Osteocyte (in vitro differentiated cells): ENCODE measurements at regions not wholly inside any gene's neighbourhood (a gene's known extent, or its start where the extent isn't known, plus 50 kb on each side); places are given as distances from the start of the nearest gene placed in this dataset.

Experiments used
- DNase-seq: peaks from one replicate; pipeline ENCODE4 v3.0.0; 2021; ENCODE audit warnings: mixed read lengths; ENCODE audit not compliant: unreplicated experiment; ENCODE audit errors: extremely low spot score
- H3K27ac Mint-ChIP-seq: one replicate; pipeline ENCODE4 v1.8.0; 2021; ENCODE audit warnings: mild to moderate bottlenecking, mixed read lengths; ENCODE audit not compliant: unreplicated experiment
- H3K27me3 Mint-ChIP-seq: one replicate; pipeline ENCODE4 v1.8.0; 2021; ENCODE audit warnings: mixed read lengths; ENCODE audit not compliant: unreplicated experiment
- H3K36me3 Mint-ChIP-seq: one replicate; pipeline ENCODE4 v1.8.0; 2021; ENCODE audit warnings: mixed read lengths; ENCODE audit not compliant: unreplicated experiment
- H3K4me1 Mint-ChIP-seq: one replicate; pipeline ENCODE4 v1.8.0; 2021; ENCODE audit warnings: mixed read lengths; ENCODE audit not compliant: unreplicated experiment
- H3K4me3 Mint-ChIP-seq: one replicate; pipeline ENCODE4 v1.8.0; 2021; ENCODE audit warnings: mild to moderate bottlenecking, moderate library complexity, mixed read lengths; ENCODE audit not compliant: unreplicated experiment
- H3K9me3 Mint-ChIP-seq: one replicate; pipeline ENCODE4 v1.8.0; 2021; ENCODE audit warnings: mixed read lengths; ENCODE audit not compliant: unreplicated experiment
- TF ChIP-seq, protein P1 (sequence below): fragments of 200-600 bp; sonication (generic); IDR thresholded peaks from 2 replicates; pipeline ENCODE4 v1.5.0; 2021; ENCODE audit warnings: antibody characterized with exemption, mild to moderate bottlenecking, moderate library complexity

DNA sequence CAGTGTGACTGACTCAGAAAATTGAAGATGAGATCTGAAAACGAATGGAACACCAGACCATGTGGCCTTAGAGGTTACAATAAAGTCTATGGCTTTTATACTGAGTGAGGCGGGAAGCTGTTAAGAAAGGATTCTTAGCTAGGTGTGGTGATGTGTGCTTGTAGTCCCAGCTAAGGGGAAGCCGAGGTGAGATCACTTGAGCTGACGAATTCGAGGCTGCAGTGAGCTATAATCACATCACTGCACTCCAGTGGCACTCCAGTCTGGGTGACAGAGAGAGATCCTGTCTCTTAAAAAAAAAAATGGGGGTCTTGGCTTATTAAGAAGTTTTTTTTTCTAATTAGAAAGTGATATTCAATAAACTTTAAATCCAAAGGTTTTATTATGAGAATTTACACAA is 678.6 kb downstream of the TMTC2 start:
- Mint-ChIP-seq H3K27ac (no peak overlapping the region), H3K27me3 (no peaks in the 10 kb centered on the region), H3K36me3 (no peaks in the 10 kb centered on the region), H3K4me3 (no peak overlapping the region), H3K4me1 (peaks cover 2% of the 10 kb centered on the region), H3K9me3 (no peaks in the 10 kb centered on the region)
- TF ChIP-seq, protein P1, sequence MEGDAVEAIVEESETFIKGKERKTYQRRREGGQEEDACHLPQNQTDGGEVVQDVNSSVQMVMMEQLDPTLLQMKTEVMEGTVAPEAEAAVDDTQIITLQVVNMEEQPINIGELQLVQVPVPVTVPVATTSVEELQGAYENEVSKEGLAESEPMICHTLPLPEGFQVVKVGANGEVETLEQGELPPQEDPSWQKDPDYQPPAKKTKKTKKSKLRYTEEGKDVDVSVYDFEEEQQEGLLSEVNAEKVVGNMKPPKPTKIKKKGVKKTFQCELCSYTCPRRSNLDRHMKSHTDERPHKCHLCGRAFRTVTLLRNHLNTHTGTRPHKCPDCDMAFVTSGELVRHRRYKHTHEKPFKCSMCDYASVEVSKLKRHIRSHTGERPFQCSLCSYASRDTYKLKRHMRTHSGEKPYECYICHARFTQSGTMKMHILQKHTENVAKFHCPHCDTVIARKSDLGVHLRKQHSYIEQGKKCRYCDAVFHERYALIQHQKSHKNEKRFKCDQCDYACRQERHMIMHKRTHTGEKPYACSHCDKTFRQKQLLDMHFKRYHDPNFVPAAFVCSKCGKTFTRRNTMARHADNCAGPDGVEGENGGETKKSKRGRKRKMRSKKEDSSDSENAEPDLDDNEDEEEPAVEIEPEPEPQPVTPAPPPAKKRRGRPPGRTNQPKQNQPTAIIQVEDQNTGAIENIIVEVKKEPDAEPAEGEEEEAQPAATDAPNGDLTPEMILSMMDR = no peak
- DNase-seq = no peak

DNA sequence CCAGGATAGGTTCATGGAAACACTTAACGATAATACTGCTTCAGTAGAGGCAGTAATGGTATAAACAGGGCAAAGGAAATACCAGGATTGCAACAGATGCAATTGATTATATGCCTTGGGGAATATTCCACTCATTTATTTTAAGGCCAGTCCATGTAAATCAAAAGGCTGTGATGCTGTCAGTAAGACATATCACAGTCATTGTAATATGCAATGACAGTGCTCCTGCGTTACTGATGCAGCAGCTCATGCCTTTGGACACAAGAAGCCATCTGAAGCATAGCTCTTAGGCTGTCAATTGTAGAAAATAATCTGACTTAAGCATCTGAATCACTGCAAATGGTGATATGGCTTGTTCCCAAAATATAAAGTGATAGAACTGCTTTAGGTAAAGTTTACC is 674.8 kb downstream of the TMTC2 start:
- Mint-ChIP-seq H3K27me3 (peaks cover 3% of the 10 kb centered on the region), H3K4me3 (no peak overlapping the region), H3K9me3 (no peaks in the 10 kb centered on the region), H3K4me1 (no peaks in the 10 kb centered on the region), H3K36me3 (no peaks in the 10 kb centered on the region), H3K27ac (no peak overlapping the region)
- TF ChIP-seq, protein P1 = no peak
- no peak for DNase-seq

DNA sequence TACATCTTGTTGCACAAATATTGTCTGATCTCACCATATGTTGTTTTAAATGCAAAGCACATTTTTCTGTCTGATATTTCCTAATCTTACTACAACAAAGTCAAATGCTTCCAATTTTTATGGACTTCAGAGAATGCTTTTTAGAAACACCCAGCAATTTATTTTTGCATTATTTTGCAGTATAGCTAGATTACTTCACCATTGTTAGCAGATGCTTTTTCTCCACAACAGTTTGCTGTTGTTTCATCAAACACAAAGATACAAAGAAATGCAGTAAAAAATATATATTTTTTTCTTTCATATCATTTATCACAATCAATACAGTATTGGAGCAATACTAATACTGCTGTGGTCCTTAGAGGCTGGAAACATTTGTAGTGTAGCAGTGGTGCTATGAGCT is 674.4 kb downstream of the TMTC2 start:
- Mint-ChIP-seq H3K4me1 (no peaks in the 10 kb centered on the region), H3K9me3 (no peaks in the 10 kb centered on the region), H3K4me3 (no peak overlapping the region), H3K27ac (no peak overlapping the region), H3K27me3 (peaks cover 3% of the 10 kb centered on the region), H3K36me3 (no peaks in the 10 kb centered on the region)
- DNase-seq = no peak
- TF ChIP-seq, protein P1 = no peak

DNA sequence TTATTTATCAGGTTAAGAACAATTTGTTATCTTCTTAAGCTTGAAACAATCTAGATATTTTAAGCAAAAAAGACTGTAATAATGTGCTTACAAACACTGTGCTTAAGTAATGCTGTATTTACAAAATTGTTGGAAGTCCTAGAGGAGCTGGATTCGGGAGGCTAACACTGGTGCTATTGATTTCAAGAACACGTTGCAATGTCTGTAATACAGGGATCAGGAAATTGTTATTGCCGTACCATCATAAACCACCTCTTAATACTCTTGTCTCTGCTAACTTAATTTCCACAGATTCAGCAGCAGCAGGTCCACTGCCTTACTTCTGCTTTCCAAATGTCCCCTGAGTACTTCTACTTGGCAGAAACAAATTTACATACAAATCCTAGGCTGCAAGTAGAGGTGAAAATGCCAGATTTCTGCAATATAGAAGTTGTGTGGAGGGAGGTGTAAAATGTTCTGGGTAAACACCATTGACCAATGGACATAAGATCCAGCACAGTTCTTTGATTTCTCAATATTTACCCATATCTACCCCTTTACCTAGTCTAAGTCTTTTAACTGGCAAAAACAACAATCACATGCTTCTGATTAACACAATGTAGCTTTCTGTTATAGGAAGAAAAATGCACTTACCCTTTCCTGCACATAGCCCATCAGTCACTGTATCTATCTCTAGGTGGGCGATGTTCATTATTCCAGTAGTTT is 663.4 kb downstream of the TMTC2 start:
- Mint-ChIP-seq H3K4me1 (no peaks in the 10 kb centered on the region), H3K4me3 (no peak overlapping the region), H3K27ac (no peak overlapping the region), H3K9me3 (no peaks in the 10 kb centered on the region), H3K36me3 (no peaks in the 10 kb centered on the region), H3K27me3 (no peaks in the 10 kb centered on the region)
- DNase-seq = no peak
- TF ChIP-seq, protein P1 = no peak

DNA sequence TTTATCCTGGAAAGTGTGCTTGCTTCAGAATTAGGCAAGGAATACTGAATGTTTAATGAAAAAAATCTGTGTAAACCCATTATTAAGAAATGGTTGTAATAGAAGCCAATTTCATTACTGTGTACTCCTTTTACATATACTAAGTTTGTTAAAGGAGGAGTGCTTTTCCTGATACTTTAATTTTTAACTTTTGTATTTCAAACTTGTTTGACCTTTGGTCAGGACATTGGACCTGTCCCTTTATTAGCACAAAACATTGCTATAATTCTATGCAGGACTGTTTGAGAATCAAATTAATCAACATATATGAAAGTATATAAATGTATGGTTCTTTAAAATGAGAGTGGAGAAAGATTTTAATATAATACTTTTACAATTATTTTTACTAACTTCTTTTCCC is 659.6 kb downstream of the TMTC2 start:
- Mint-ChIP-seq H3K9me3 (peaks cover 8% of the 10 kb centered on the region), H3K4me1 (no peaks in the 10 kb centered on the region), H3K27me3 (no peaks in the 10 kb centered on the region), H3K27ac (no peak overlapping the region), H3K4me3 (no peak overlapping the region), H3K36me3 (no peaks in the 10 kb centered on the region)
- no peak for DNase-seq
- TF ChIP-seq, protein P1 = no peak
